DMS153 treated with DMSO at 0.1 percent for 48 hours (cell line): ENCODE measurements at regions not wholly inside any gene's neighbourhood (a gene's known extent, or its start where the extent isn't known, plus 50 kb on each side); places are given as distances from the start of the nearest gene placed in this dataset.
"Not testable (repeated sequence)": the region's sequence is repeated elsewhere in the genome, so short reads cannot be mapped to it uniquely, and the experiment has no call there.

Experiments
- DNase-seq: peaks from one replicate; lab custom pipeline; 2025; ENCODE audit not compliant: unreplicated experiment; lab: John Stamatoyannopoulos, UW

DNA sequence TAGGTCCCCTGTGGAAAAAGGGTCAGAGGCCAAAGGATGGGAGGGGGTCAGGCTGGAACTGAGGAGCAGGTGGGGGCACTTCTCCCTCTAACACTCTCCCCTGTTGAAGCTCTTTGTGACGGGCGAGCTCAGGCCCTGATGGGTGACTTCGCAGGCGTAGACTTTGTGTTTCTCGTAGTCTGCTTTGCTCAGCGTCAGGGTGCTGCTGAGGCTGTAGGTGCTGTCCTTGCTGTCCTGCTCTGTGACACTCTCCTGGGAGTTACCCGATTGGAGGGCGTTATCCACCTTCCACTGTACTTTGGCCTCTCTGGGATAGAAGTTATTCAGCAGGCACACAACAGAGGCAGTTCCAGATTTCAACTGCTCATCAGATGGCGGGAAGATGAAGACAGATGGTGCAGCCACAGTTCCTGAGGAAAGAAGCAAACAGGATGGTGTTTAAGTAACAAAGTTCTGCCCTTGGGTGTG lies 165.8 kb downstream of the RPIA start:
- DNase-seq: no peak

GRCh38 chr2:88857951-88858411 lies 166.5 kb downstream of the RPIA start:
- no peak for DNase-seq

- no peak for DNase-seq
Observed at GRCh38 chr2:88859461-88859860, 168.0 kb downstream of the RPIA start.

- no peak for DNase-seq
Observed at GRCh38 chr2:88860421-88861075, 169.1 kb downstream of the RPIA start.

DNA sequence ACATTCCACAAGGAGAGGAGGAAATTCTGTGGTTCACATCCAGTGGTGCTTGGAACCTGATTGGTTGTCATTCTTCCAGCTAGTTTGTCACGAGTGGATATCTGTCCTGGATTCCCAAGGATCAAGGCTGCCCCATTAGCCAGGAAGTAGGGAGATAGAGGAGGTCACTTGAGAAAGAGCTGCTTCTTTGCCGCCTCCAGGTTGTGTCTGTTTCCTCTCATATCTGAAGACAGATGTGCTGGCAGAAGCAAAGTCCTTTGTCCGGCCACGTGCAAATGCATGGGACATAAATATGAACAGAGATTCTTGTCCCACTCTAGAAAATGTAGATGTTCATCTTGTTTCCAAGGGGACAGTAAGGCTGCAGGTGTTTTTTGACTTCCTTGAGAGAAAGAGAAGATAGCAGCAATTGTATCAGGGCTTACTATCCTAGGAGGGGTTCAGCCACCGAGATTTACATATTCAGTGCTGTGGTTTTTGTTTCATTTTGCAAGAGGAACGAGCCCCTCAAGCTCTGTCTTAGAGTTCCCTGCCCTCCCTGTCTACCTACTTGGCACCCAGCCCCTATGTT lies 174.4 kb downstream of the RPIA start:
- DNase-seq: no peak

DNA sequence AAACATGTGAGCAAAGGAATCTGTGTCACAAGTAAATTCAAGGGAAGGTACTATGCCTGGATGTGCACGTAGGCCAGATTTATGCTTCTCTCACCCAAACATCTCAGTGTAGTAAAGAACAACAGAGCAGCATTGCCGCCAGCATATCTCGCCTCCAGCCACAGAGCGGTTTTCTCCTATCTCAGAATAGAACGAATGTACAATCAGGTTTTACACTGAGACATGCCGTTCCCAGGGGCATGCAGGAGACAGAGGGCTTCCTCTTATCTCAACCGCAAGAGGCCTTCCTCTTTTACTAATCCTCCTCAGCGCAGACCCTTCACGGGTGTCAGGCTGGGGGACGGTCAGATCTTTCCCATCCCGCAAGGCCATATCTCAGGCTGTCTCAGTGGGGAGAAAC lies 175.3 kb downstream of the RPIA start:
- no peak for DNase-seq

GRCh38 chr2:88868861-88869260 lies 177.4 kb downstream of the RPIA start:
- no peak for DNase-seq

GRCh38 chr2:88870267-88870839 lies 178.9 kb downstream of the RPIA start:
- no peak for DNase-seq

- no peak for DNase-seq
Observed at GRCh38 chr2:88871336-88871735, 179.9 kb downstream of the RPIA start.

DNA sequence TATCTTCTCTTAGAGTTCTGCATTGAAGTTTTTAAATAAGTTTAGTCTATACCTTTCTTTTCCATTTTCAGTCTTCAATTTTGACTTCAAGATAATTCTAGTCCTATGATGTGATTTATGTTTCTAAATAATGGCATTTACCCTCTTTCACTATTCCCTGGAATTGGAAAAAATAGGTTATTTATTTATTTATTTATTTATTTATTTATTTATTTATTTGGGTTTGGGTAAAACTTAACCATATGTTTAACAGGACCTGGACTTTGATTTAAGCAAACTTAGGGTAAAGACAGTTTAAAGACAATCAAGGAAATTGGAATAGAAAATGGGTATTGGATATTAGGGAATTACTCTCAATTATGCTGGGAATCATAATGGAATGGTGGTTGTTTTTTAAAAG lies 182.1 kb downstream of the RPIA start:
- DNase-seq: no peak

GRCh38 chr2:88874063-88874657 lies 182.7 kb downstream of the RPIA start:
- peak; percentile 44 for DNase-seq

- no peak for DNase-seq
Observed at GRCh38 chr2:88875736-88876135, 184.3 kb downstream of the RPIA start.

- peak; percentile 7 for DNase-seq
Observed at GRCh38 chr2:88880441-88880953, 189.0 kb downstream of the RPIA start.

DNA sequence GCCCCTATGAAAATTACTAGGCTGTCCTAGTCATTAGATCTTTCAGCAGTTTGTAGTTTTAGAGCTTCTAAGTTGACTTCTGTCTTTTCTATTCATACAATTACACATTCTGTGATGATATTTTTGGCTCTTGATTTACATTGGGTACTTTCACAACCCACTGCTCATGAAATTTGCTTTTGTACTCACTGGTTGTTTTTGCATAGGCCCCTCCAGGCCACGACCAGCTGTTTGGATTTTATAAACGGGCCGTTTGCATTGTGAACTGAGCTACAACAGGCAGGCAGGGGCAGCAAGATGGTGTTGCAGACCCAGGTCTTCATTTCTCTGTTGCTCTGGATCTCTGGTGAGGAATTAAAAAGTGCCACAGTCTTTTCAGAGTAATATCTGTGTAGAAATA lies 193.8 kb downstream of the RPIA start:
- no peak for DNase-seq

DNA sequence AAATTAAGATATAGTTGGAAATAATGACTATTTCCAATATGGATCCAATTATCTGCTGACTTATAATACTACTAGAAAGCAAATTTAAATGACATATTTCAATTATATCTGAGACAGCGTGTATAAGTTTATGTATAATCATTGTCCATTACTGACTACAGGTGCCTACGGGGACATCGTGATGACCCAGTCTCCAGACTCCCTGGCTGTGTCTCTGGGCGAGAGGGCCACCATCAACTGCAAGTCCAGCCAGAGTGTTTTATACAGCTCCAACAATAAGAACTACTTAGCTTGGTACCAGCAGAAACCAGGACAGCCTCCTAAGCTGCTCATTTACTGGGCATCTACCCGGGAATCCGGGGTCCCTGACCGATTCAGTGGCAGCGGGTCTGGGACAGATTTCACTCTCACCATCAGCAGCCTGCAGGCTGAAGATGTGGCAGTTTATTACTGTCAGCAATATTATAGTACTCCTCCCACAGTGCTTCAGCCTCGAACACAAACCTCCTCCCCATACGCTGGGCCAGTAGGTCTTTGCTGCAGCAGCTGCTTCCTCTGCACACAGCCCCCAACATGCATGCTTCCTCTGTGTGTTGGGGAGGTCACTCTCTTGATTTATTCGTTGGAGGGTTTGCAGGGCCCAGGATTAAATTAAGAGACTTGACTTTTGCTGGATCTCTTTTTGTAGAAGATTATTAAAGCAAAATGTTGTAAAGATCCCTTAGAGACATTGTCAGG lies 194.4 kb downstream of the RPIA start:
- no peak for DNase-seq

DNA sequence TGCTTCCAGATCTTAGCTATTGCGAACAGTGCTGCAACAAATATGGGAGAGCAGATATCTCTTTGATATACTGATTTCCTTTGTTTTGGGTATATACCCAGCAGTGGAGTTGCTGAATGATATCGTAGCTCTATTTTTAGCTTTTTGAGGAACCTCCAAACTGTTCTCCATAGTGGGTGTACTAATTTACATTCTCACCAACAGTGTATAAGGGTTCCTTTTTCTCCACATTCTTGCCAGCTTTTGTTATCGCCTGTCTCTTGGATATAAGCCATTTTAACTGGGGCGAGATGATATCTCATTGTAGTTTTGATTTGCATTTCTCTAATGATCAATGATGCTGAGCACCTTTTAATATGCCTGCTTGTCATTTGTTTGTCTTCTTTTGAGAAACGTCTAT lies 196.0 kb downstream of the RPIA start:
- DNase-seq: not testable (repeated sequence)

- DNase-seq: no peak
Observed at GRCh38 chr2:88892207-88892606, 200.7 kb downstream of the RPIA start.

GRCh38 chr2:88892788-88893187 lies 201.3 kb downstream of the RPIA start:
- no peak for DNase-seq

DNA sequence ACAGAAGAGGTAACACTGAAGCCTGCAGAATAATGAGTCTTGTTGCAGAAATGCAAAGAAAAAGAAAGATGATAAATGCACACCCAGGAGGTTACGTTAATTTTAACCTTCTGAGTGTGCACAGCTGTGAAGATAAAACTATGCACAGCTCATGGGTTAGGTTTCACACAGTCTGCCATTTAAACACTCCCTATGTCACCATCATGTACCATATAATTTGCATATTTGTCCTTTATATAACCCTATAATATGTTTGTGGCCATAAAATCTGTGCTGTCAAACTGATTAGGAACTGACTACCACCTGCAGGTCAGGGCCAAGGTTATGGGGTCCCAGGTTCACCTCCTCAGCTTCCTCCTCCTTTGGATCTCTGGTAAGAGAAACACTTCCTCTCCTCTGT lies 205.5 kb downstream of the RPIA start:
- DNase-seq: no peak

GRCh38 chr2:88897715-88898114 lies 206.2 kb downstream of the RPIA start:
- DNase-seq: no peak

DNA sequence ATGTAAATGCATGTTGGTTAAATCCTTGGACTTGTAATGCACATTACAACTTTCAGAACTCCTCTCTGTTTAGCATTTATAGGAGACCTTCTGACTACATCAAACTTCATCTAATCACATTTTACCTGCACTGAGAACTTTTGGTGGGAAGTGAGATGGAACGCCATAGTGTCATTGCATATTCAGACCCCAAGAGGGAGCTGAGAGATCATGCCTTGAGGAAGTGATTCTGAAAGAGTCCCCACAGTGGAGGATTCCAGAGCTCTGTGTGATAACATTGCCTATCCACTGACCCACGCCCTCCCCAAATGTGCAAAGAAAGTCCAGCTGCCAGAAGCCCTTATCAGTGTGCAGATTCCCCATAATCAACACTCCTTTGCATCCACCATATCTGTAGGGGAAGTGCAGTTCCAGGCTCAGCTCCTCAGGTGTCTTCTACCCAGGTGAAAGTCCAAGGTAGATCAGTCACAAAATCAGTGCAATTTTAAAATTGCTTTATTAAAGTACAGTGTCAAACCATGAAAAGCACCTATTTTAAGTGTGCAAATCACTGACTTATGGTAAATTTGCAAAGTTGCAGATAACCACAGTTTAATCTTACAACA lies 212.4 kb downstream of the RPIA start:
- DNase-seq: no peak
